ENCODE measurements at regions not wholly inside any gene's neighbourhood (a gene's known extent, or its start where the extent isn't known, plus 50 kb on each side); places are given as distances from the start of the nearest gene placed in this dataset.
A peak's percentile ranks its signal among the peaks of the same experiment; 100 is the strongest.
"Not testable (repeated sequence)": the region's sequence is repeated elsewhere in the genome, so short reads cannot be mapped to it uniquely, and the experiment has no call there.

DNA sequence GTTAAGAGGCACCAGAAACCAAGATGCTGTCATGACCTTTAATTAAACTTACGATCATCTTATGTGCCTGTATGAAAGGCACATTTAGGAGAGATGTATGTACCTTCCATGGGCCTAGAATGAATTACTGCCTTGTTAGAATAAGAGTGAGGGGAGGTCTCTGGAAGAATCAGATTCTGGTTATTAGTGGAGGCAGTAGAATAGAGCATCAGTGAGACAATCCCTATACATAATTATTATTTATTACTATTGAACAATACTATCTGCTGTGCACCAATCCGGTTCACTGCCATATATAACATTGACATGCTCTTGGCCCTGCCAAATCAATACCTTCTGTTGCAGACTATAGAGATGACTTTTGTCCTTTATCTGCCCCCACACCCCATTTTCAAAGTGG, 776.5 kb downstream of the DHX35 start:
- Mint-ChIP-seq H3K27me3 (no peaks in the 10 kb centered on the region), H3K9me3 (ENCODE audit: low read depth) (no peaks in the 10 kb centered on the region), H3K4me1 (ENCODE audit: low read depth) (no peaks in the 10 kb centered on the region), H3K36me3 (ENCODE audit: insufficient read depth) (no peaks in the 10 kb centered on the region), H3K27ac (no peak overlapping the region), H3K4me3 (ENCODE audit: low read depth) (no peak overlapping the region)
- no peak for DNase-seq (ENCODE audit: low spot score, unreplicated experiment)
- TF ChIP-seq CTCF (IDR thresholded peaks at IDR 0.05; ENCODE audit: unreplicated experiment): no peak

- H3K4me1 Mint-ChIP-seq (ENCODE audit: low read depth): no peaks in the 10 kb centered on the region
- no peaks in the 10 kb centered on the region for H3K36me3 Mint-ChIP-seq (ENCODE audit: insufficient read depth)
- no peak for TF ChIP-seq CTCF (IDR thresholded peaks at IDR 0.05; ENCODE audit: unreplicated experiment)
- H3K27me3 Mint-ChIP-seq: no peaks in the 10 kb centered on the region
- H3K27ac Mint-ChIP-seq: peak overlapping the region; percentile 59
- H3K9me3 Mint-ChIP-seq (ENCODE audit: low read depth): peaks cover 12% of the 10 kb centered on the region
- no peak for DNase-seq (ENCODE audit: low spot score, unreplicated experiment)
- H3K4me3 Mint-ChIP-seq (ENCODE audit: low read depth): no peak overlapping the region
These were observed 774.5 kb downstream of the DHX35 start for GRCh38 chr20:39736434-39737327.

DNA sequence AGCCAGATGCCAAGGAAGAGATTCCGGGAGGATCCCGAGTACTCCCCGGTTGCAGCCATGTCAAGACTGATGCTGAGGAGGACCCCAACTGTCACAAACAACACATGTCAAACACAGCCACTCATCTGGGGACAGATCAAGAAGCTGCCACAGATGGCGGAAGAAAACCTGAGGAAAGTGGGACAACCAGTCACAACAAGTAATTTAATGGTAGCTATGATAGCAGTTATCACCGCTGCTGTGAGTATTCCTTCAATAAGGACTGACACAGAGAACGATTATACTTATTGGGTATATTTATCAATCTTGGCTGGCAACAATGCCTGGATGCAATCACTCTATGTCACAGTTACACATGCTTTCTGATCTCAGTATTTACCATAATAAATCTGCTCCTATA, 763.4 kb downstream of the DHX35 start:
- not testable (repeated sequence) for H3K4me3 Mint-ChIP-seq (ENCODE audit: low read depth); DNase-seq (ENCODE audit: low spot score, unreplicated experiment); H3K4me1 Mint-ChIP-seq (ENCODE audit: low read depth); H3K36me3 Mint-ChIP-seq (ENCODE audit: insufficient read depth); H3K27ac Mint-ChIP-seq; H3K27me3 Mint-ChIP-seq
- H3K9me3 Mint-ChIP-seq (ENCODE audit: low read depth): peaks cover 41% of the 10 kb centered on the region

DNA sequence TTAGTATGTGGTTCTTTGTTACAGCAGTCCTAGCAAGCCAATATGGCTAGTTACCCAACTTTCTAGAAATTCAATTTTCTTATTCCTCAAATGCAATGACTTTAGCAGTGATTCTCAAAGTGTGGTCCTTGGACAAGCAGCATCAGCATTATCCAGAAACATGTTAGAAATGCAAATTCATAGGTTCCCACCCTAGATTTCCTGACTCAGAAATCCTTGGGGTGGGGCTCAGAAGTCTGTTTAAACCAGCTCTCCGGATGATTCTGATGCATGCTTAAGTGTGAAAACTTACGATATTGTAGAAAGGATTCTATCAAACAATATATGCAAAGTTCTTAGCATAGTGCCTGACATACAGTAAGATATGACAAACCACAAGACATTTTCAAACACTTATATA, 757.1 kb downstream of the DHX35 start:
- Mint-ChIP-seq H3K4me3 (ENCODE audit: low read depth) (no peak overlapping the region), H3K27ac (no peak overlapping the region), H3K27me3 (no peaks in the 10 kb centered on the region), H3K4me1 (ENCODE audit: low read depth) (no peaks in the 10 kb centered on the region), H3K9me3 (ENCODE audit: low read depth) (peaks cover 3% of the 10 kb centered on the region), H3K36me3 (ENCODE audit: insufficient read depth) (no peaks in the 10 kb centered on the region)
- TF ChIP-seq CTCF (IDR thresholded peaks at IDR 0.05; ENCODE audit: unreplicated experiment): no peak
- no peak for DNase-seq (ENCODE audit: low spot score, unreplicated experiment)

DNA sequence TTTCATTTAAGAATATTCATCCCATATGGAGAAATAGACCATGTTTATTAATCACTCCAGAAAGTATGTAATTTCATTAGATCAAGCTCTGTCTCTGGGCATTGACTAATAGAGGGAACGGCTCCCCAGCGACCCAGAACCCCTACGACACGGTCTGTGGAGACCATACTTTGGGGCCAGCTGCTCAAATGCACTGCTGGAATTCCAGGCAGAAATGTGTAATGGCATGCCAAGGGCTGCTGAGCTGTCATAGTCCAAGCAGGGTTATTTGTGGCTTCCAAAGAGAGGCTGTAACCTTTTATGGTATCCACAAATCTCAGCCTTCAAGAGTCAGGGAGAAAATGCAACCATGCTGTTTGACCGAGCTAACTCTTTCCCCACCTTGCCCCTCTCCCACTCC, 755.8 kb downstream of the DHX35 start:
- Mint-ChIP-seq H3K4me3 (ENCODE audit: low read depth) (no peak overlapping the region), H3K27me3 (no peaks in the 10 kb centered on the region), H3K4me1 (ENCODE audit: low read depth) (no peaks in the 10 kb centered on the region), H3K9me3 (ENCODE audit: low read depth) (peaks cover 3% of the 10 kb centered on the region), H3K27ac (no peak overlapping the region), H3K36me3 (ENCODE audit: insufficient read depth) (no peaks in the 10 kb centered on the region)
- no peak for DNase-seq (ENCODE audit: low spot score, unreplicated experiment)
- no peak for TF ChIP-seq CTCF (IDR thresholded peaks at IDR 0.05; ENCODE audit: unreplicated experiment)

DNA sequence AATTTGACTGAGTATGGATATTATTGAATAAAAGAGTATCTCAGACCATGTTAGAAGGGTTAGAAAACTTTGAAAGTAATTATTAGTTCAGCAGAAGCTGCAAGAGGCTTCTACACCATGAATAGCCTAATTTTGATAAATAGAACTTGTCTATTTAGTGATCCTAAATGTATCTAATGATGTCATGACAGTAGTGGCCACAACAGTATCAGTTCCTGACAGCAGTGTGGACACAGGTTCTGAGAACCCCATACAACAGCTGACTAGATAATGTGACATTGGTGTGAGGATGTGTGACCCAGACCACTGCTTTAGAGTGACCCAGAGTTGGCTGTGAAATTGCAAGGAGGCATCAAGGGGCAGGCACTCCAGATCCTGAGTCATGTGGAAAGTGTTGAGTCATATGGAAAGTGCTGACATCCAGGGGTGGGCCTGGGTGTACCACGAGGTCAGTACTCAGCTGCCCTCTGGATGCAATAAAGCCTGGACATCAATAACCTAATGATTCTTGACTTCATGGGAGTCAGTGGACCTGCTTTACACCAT, 754.7 kb downstream of the DHX35 start:
- no peaks in the 10 kb centered on the region for H3K4me1 Mint-ChIP-seq (ENCODE audit: low read depth)
- DNase-seq (ENCODE audit: low spot score, unreplicated experiment): no peak
- H3K36me3 Mint-ChIP-seq (ENCODE audit: insufficient read depth): no peaks in the 10 kb centered on the region
- H3K27ac Mint-ChIP-seq: no peak overlapping the region
- no peak overlapping the region for H3K4me3 Mint-ChIP-seq (ENCODE audit: low read depth)
- H3K27me3 Mint-ChIP-seq: no peaks in the 10 kb centered on the region
- H3K9me3 Mint-ChIP-seq (ENCODE audit: low read depth): peaks cover under 1% of the 10 kb centered on the region
- TF ChIP-seq CTCF (IDR thresholded peaks at IDR 0.05; ENCODE audit: unreplicated experiment): no peak

Measured in progenitor cell of endocrine pancreas (in vitro differentiated cells).